A549 (cell line): ENCODE measurements at regions not wholly inside any gene's neighbourhood (a gene's known extent, or its start where the extent isn't known, plus 50 kb on each side); places are given as distances from the start of the nearest gene placed in this dataset.

Experiments
- ATAC-seq, 2 experiments: fragments of 200-7000 bp in 1 of 2; fragments of >200 bp in 1 of 2; cut with Nextera tagmentation in 1 of 2; cut with Tn5 transposase in 1 of 2; 3 replicates each; pipeline versions ENCODE4 v1.8.0 to v1.9.1; 2018 to 2020; ENCODE audit warnings: mild to moderate bottlenecking in 1 of 2, moderate library complexity in 1 of 2
- CTCF ChIA-PET: fragments of 300-600 bp; sonication (Branson Sonifier 250); formaldehyde crosslinking; extraction: SDS; loops from one replicate; lab custom pipeline; 2021; ENCODE audit warnings: antibody characterized with exemption, inconsistent platforms; lab: Yijun Ruan, JAX
- POLR2A ChIA-PET: fragments of 350-600 bp; formaldehyde crosslinking; extraction: SDS; loops from one replicate; lab custom pipeline; 2021; ENCODE audit warnings: antibody characterized with exemption, inconsistent platforms; lab: Yijun Ruan, JAX
- DNase-seq, 2 experiments: peaks; one replicate each; pipeline versions ENCODE4 v3.0.0 to v3.0.0-alpha.2; 2011 to 2016; ENCODE audit warnings: low read depth in 1 of 2, low spot score in 1 of 2
- FAIRE-seq: peaks from 2 replicates; lab custom pipeline; 2011; peaks lifted over from hg19 to GRCh38; lab: Jason Lieb, UNC
- H3K27ac ChIP-seq, 2 experiments: fragments of >200 bp; sonication (Bioruptor Twin); formaldehyde crosslinking; 3 replicates each; pipeline ENCODE4 v1.5.1; 2016 to 2017
- H3K4me1 ChIP-seq: fragments of >200 bp; sonication (Bioruptor Twin); formaldehyde crosslinking; 3 replicates; pipeline ENCODE4 v1.6.1; 2016
- H3K4me2 ChIP-seq: fragments of >200 bp; sonication (Bioruptor Twin); formaldehyde crosslinking; 3 replicates; pipeline ENCODE4 v1.6.1; 2016
- H3K4me3 ChIP-seq: fragments of >200 bp; sonication (Bioruptor Twin); formaldehyde crosslinking; 3 replicates; pipeline ENCODE4 v1.5.1; 2016
- H3K9me3 ChIP-seq: fragments of >200 bp; sonication (Bioruptor Twin); formaldehyde crosslinking; 3 replicates; pipeline ENCODE4 v1.6.1; 2016
- CBX2 ChIP-seq: fragments of 200-600 bp; sonication (generic); IDR thresholded peaks from 2 replicates; pipeline ENCODE4 v1.6.1; 2016; ENCODE audit warnings: low read depth, mild to moderate bottlenecking, borderline replicate concordance
- CHD2 ChIP-seq: fragments of 150-350 bp; IDR thresholded peaks from 2 replicates; pipeline ENCODE4 v1.6.1; 2014; ENCODE audit warnings: low read length; ENCODE audit not compliant: partially characterized antibody
- EHF ChIP-seq: fragments of 250-450 bp; sonication (Bioruptor Pico); IDR thresholded peaks from 2 replicates; pipeline ENCODE4 v1.5.0; 2020; ENCODE audit warnings: mild to moderate bottlenecking
- FOSB ChIP-seq: fragments of 250-450 bp; sonication (Bioruptor Pico); IDR thresholded peaks from 2 replicates; pipeline ENCODE4 v1.5.0; 2020; ENCODE audit warnings: mild to moderate bottlenecking, moderate library complexity
- FOSL2 ChIP-seq, 2 experiments: fragments of 450-650 bp in 1 of 2; fragments of >200 bp in 1 of 2; sonication (Bioruptor Twin) in 1 of 2; formaldehyde crosslinking; IDR thresholded peaks; 2 replicates each; pipeline versions ENCODE4 v1.5.0 to v1.6.1; 2016 to 2020; ENCODE audit warnings: mild to moderate bottlenecking in 1 of 2, moderate library complexity in 1 of 2
- GATA3 ChIP-seq: IDR thresholded peaks from 2 replicates; pipeline ENCODE4 v1.6.1; 2012; ENCODE audit warnings: borderline replicate concordance
- HOXA7 ChIP-seq: fragments of 250-450 bp; sonication (Bioruptor Pico); IDR thresholded peaks from 2 replicates; pipeline ENCODE4 v1.5.0; 2020; ENCODE audit warnings: mild to moderate bottlenecking, moderate library complexity
- HOXB13 ChIP-seq: fragments of 250-450 bp; sonication (Bioruptor Pico); IDR thresholded peaks from 2 replicates; pipeline ENCODE4 v1.5.0; 2020; ENCODE audit warnings: low read depth, mild to moderate bottlenecking, moderate library complexity
- HOXB5 ChIP-seq: fragments of 250-450 bp; sonication (Bioruptor Pico); IDR thresholded peaks from 2 replicates; pipeline ENCODE4 v1.5.0; 2020; ENCODE audit warnings: mild to moderate bottlenecking, moderate library complexity
- JUN ChIP-seq, 2 experiments: fragments of >200 bp; sonication (Bioruptor Twin); formaldehyde crosslinking; IDR thresholded peaks; 2 replicates in 1 of 2; 3 replicates in 1 of 2; pipeline ENCODE4 v1.6.1; 2016 to 2017
- JUNB ChIP-seq: fragments of >200 bp; sonication (Bioruptor Twin); formaldehyde crosslinking; IDR thresholded peaks from 2 replicates; pipeline ENCODE4 v1.6.1; 2016
- KDM1A ChIP-seq: fragments of 200-600 bp; sonication (generic); IDR thresholded peaks from 2 replicates; pipeline ENCODE4 v1.6.1; 2016; ENCODE audit warnings: low read depth, mild to moderate bottlenecking
- KDM5A ChIP-seq: fragments of 200-600 bp; sonication (generic); IDR thresholded peaks from 2 replicates; pipeline ENCODE4 v1.6.1; 2016; ENCODE audit warnings: antibody characterized with exemption, mild to moderate bottlenecking
- MAFK ChIP-seq: fragments of 450-650 bp; IDR thresholded peaks from 2 replicates; pipeline ENCODE4 v1.6.1; 2014; ENCODE audit not compliant: partially characterized antibody
- MYC ChIP-seq: IDR thresholded peaks from 2 replicates; pipeline ENCODE4 v1.6.1; 2012; ENCODE audit warnings: mild to moderate bottlenecking, inconsistent platforms, low read length, improper control_type of control experiment, borderline replicate concordance
- NR3C1 ChIP-seq: fragments of >200 bp; sonication (Bioruptor Twin); formaldehyde crosslinking; IDR thresholded peaks from 3 replicates; pipeline ENCODE4 v1.6.1; 2017
- PHF8 ChIP-seq: fragments of 200-600 bp; sonication (generic); IDR thresholded peaks from 2 replicates; pipeline ENCODE4 v1.6.1; 2016; ENCODE audit warnings: low read depth, mild to moderate bottlenecking, antibody characterized with exemption, moderate library complexity, borderline replicate concordance
- POLR2A ChIP-seq: IDR thresholded peaks from 2 replicates; pipeline ENCODE4 v1.6.1; 2012; ENCODE audit warnings: mild to moderate bottlenecking, low read length
- RARB ChIP-seq: fragments of 250-450 bp; sonication (Bioruptor Pico); IDR thresholded peaks from 2 replicates; pipeline ENCODE4 v1.8.0; 2021; ENCODE audit warnings: mild to moderate bottlenecking, moderate library complexity
- RNF2 ChIP-seq: fragments of 200-600 bp; sonication (generic); IDR thresholded peaks from 2 replicates; pipeline ENCODE4 v1.6.1; 2016; ENCODE audit warnings: low read depth, mild to moderate bottlenecking, antibody characterized with exemption, moderate library complexity, borderline replicate concordance
- SMC3 ChIP-seq: fragments of >200 bp; sonication (Bioruptor Twin); formaldehyde crosslinking; IDR thresholded peaks from 3 replicates; pipeline ENCODE4 v1.6.1; 2018; ENCODE audit warnings: inconsistent platforms
- TP53 ChIP-seq: fragments of 250-450 bp; sonication (Bioruptor Pico); IDR thresholded peaks from 2 replicates; pipeline ENCODE4 v1.5.0; 2021; ENCODE audit warnings: mild to moderate bottlenecking, moderate library complexity
- ZC3H11A ChIP-seq: fragments of 450-650 bp; IDR thresholded peaks from 2 replicates; pipeline ENCODE4 v1.6.1; 2014; ENCODE audit warnings: antibody characterized with exemption, mild to moderate bottlenecking
- WGBS: methylation state at CpG from one replicate; pipeline ENCODE4 v1.1.6; 2017; ENCODE audit errors: missing lambda C conversion rate; 5-methylcytosine and 5-hydroxymethylcytosine counted together
- TF ChIP-seq, protein P1 (sequence below): fragments of >200 bp; sonication (Bioruptor Twin); formaldehyde crosslinking; IDR thresholded peaks from 2 replicates; pipeline ENCODE4 v1.6.1; 2016
- TF ChIP-seq, protein P2 (sequence below): IDR thresholded peaks from 2 replicates; pipeline ENCODE4 v1.6.1; 2012

DNA sequence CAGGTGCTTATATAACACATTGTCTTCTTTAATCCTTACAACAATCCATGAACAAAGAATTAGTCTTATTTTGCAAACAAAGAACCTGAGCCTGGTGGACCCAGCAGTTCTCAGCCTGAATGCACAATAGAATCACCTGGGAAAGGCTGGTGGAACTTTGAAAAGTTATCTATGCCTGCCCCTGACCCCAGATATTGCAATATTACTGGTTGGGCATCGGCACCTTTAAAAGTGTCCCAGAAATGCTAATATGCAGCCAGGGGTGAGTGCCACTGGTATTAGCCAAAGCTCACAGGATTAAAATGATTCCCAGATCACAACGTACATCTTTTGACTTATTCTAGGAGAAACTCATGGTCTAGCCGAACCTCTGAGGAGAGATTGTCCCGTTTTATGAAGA, 268.8 kb downstream of the KLF5 start:
- no peak for DNase-seq
- ChIA-PET POLR2A (no interaction called here), CTCF (interaction anchor here (0.6 to 1.1 kb wide), 2 partner anchors 27 to 216 kb away, joined by 3 read pairs; no protein-coding TSS in a partner anchor)
- Histone ChIP-seq H3K27ac (peak overlapping the region in 1 of 2 experiments; percentile 41; a peak in 1 of 6 replicates), H3K4me3 (no peak overlapping the region), H3K9me3 (no peaks in the 10 kb centered on the region), H3K4me1 (peaks cover 16% of the 10 kb centered on the region), H3K4me2 (no peak overlapping the region)
- TF ChIP-seq KDM5A = no peak
- no peak for TF ChIP-seq HOXB5 (CRISPR knock-in tag)
- no peak for TF ChIP-seq RNF2
- TF ChIP-seq KDM1A = no peak
- no peak for FAIRE-seq
- no peak for ATAC-seq
- WGBS = 88% methylated on average over 4 of the region's 4 CpGs

DNA sequence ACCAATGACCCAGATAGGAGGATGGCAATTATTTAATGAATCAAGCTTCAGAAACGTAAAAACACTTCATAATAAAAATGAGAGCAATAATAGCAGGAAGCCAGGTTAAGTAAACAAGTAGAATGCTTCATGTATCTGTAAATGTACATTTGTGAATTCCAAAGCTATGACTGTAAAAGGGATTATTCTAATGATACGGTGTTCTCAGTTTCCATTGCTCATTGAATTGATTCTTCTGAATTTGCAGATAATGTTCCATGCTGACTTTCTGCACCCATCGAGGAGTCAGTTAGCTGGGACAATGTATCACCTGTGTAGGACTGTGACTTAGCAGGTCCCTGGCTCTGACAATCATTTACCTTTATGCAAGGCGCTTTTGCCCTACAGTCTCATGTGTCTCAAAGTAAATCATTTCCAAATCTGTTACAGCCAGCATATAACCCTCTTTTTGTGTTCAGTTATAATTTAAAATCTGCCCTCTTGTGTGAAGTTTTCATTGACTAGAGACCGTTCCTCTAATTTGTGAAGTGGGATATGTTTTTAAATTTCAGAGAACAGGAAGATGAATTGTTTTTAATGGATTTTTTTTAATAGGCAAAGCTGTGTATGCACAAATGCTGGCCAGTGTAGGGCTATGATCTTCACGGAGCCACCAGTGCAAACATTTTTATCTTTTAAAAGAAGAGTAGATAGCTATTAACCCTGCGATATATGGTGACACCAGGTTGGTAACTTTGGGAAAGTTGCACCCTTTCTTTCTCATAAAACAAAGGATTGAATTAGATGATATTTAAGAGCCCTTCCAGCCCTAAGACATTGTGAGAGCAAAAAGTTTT, 267.1 kb downstream of the KLF5 start:
- 2% methylated on average over 7 of the region's 7 CpGs for WGBS
- peak overlapping the region; percentile 75 for H3K4me2 ChIP-seq

DNA sequence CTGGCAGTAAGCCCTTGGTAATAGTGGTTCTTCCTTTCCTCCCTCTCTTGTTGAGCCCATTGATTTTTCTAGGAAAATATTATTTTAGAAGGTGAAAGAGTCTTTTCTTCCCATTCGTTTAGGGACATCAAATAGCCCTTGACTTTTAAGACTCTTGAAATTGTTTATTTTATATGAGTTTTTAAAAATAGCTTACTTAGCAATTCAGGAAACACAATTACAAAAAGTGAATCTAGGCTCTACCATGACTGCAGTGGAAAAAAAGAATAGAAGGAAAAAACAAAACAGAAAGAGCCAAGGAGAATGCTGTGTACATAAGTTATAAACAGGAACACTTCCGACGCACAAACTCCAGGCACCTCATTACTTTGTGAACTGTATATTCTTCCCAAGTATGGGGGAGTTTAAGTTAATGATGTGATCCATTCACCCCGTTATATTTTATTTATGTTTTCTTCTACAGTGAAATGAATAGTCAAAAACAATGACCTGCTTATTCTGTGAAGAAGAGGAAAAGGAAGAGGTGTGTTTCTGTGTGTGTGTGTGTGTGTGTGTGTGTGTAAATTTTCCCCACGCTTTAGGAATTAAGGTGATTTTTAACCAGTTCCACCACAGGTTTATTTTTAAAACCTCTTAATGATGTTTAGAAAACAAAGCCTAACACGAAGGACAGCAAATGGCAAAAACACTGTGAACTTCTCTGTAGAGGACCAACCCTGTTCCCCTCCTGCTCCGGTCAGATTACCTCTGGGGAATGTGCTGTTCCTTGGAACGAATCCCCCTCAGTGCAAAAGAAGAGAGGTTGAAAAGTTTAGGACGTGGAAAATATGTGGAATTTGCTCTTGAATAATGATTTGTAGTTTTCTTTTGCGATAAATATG, 266.3 kb downstream of the KLF5 start:
- TF ChIP-seq MAFK (peak; percentile 70), JUN (IDR thresholded peaks at IDR 0.05) (no peak)
- DNase-seq (no peak), FAIRE-seq (no peak), ATAC-seq (peak in 1 of 2 experiments; percentile 70; a peak in 3 of 6 replicates)
- ChIA-PET POLR2A (no interaction called here), CTCF (no interaction called here)
- Histone ChIP-seq H3K4me2 (peak overlapping the region; percentile 75), H3K4me3 (peak overlapping the region; percentile 23; the same call in 2 of the 3 replicates), H3K27ac (peak overlapping the region; percentile 64 to 76), H3K4me1 (peaks cover 16% of the 10 kb centered on the region), H3K9me3 (no peaks in the 10 kb centered on the region)
- 30% methylated on average over 10 of the region's 10 CpGs for WGBS

More for the DNA sequence above, 267.1 kb downstream of the KLF5 start:
- H3K4me1 ChIP-seq = peaks cover 16% of the 10 kb centered on the region
- DNase-seq (peak in 1 of 2 experiments; percentile 49), ATAC-seq (peak in 1 of 2 experiments; percentile 79; a peak in 4 of 6 replicates), FAIRE-seq (peak; percentile 23)
- H3K9me3 ChIP-seq = no peaks in the 10 kb centered on the region
- H3K27ac ChIP-seq = peak overlapping the region; percentile 64 to 76
- ChIA-PET CTCF (interaction anchor here (1.1 kb wide), 1 partner anchor 26 kb away, joined by 3 read pairs; no protein-coding TSS in a partner anchor), POLR2A (no interaction called here)
- H3K4me3 ChIP-seq = peak overlapping the region; percentile 23; the same call in 1 of the 3 replicates
- TF ChIP-seq GATA3 (peak; percentile 56), FOSL2 (IDR thresholded peaks at IDR 0.05) (no peak), FOSL2 (CRISPR knock-in tag; IDR thresholded peaks at IDR 0.05) (peak; percentile 42), EHF (CRISPR knock-in tag) (no peak), CHD2 (no peak), CBX2 (no peak), MAFK (no peak), MYC (no peak)

DNA sequence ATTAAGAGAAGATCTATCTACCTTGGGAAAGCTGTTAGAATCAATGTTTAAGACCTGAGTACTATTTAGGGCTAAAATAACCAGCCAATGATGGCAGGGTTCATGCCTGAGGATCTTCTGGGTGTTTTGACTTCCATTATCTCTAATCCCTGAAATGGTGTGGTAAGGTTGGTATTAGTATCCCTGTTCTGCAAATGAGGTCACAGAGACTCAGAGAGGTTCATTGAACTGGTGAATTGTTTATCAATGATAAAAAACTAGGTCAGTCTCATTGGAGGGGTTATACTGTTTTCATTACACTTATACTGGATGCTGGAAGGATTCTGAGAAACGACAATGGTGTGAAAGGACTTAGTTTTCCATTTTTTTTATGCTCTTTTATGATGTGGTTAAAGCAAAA, 264.8 kb downstream of the KLF5 start:
- 81% methylated on average over 1 of the region's 1 CpG for WGBS

DNA sequence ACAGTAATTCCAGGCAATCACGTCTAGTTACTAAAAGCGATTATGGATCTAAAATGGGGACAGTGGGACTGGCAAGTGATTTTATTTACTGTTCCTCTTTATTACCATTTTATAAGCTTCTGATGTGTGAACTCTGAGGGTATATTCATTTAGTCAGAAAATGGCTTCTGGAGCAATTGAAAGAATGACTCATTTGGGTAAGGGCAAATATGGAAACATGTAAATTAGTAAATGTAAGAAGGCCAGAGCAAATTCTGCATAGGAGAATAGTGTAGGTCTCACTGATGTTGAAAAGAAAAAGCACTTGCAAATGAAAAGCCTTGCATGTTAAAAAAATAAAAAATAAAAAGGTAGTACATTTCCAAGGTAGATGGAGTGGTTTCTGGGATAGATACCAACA, 262.2 kb downstream of the KLF5 start:
- Histone ChIP-seq H3K4me3 (no peak overlapping the region), H3K4me1 (peaks cover 9% of the 10 kb centered on the region), H3K27ac (no peak overlapping the region), H3K4me2 (no peak overlapping the region), H3K9me3 (no peaks in the 10 kb centered on the region)
- CTCF ChIA-PET = no interaction called here
- FAIRE-seq (no peak), DNase-seq (no peak), ATAC-seq (no peak)
- WGBS = 97% methylated on average over 2 of the region's 2 CpGs
- POLR2A ChIA-PET = no interaction called here
- no peak for TF ChIP-seq RARB (CRISPR knock-in tag)
- no peak for TF ChIP-seq HOXA7 (CRISPR knock-in tag)
- TF ChIP-seq, protein P1, sequence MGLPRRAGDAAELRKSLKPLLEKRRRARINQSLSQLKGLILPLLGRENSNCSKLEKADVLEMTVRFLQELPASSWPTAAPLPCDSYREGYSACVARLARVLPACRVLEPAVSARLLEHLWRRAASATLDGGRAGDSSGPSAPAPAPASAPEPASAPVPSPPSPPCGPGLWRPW = no peak
- no peak for TF ChIP-seq TP53 (CRISPR knock-in tag)
- no peak for TF ChIP-seq HOXB13 (CRISPR knock-in tag)
- no peak for TF ChIP-seq EHF (CRISPR knock-in tag)
- no peak for TF ChIP-seq RNF2
- TF ChIP-seq, protein P2, sequence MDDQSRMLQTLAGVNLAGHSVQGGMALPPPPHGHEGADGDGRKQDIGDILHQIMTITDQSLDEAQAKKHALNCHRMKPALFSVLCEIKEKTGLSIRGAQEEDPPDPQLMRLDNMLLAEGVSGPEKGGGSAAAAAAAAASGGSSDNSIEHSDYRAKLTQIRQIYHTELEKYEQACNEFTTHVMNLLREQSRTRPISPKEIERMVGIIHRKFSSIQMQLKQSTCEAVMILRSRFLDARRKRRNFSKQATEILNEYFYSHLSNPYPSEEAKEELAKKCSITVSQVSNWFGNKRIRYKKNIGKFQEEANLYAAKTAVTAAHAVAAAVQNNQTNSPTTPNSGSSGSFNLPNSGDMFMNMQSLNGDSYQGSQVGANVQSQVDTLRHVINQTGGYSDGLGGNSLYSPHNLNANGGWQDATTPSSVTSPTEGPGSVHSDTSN = no peak
- TF ChIP-seq POLR2A = no peak
- no peak for TF ChIP-seq NR3C1
- no peak for TF ChIP-seq KDM5A
- no peak for TF ChIP-seq FOSB (CRISPR knock-in tag)
- no peak for TF ChIP-seq ZC3H11A
- TF ChIP-seq PHF8 = no peak
- TF ChIP-seq JUNB = no peak
- no peak for TF ChIP-seq SMC3

More for the DNA sequence above, 264.8 kb downstream of the KLF5 start:
- Histone ChIP-seq H3K9me3 (no peaks in the 10 kb centered on the region), H3K4me1 (peaks cover 16% of the 10 kb centered on the region), H3K27ac (no peak overlapping the region), H3K4me3 (no peak overlapping the region), H3K4me2 (no peak overlapping the region)
- ATAC-seq (no peak), DNase-seq (no peak), FAIRE-seq (no peak)
- no peak for TF ChIP-seq PHF8
- ChIA-PET POLR2A (no interaction called here), CTCF (no interaction called here)
